ENCODE measurements at regions not wholly inside any gene's neighbourhood (a gene's known extent, or its start where the extent isn't known, plus 50 kb on each side); places are given as distances from the start of the nearest gene placed in this dataset.

GRCh38 chr15:94546808-94547207 lies 315.4 kb downstream of the MCTP2 start:
- TF ChIP-seq TAF1 (IDR thresholded peaks at IDR 0.05; ENCODE audit: borderline replicate concordance, insufficient read depth, low read length) (no peak), SIN3A (IDR thresholded peaks at IDR 0.05; ENCODE audit: borderline replicate concordance, insufficient read depth, low read length) (no peak), FOXP2 (optimal IDR thresholded peaks at IDR 0.05; ENCODE audit: borderline replicate concordance, extremely low read depth, extremely low read length, insufficient read depth) (no peak), POLR2AphosphoS5 (IDR thresholded peaks at IDR 0.05; ENCODE audit: low read depth, low read length) (no peak)
- TF ChIP-seq, protein P1, sequence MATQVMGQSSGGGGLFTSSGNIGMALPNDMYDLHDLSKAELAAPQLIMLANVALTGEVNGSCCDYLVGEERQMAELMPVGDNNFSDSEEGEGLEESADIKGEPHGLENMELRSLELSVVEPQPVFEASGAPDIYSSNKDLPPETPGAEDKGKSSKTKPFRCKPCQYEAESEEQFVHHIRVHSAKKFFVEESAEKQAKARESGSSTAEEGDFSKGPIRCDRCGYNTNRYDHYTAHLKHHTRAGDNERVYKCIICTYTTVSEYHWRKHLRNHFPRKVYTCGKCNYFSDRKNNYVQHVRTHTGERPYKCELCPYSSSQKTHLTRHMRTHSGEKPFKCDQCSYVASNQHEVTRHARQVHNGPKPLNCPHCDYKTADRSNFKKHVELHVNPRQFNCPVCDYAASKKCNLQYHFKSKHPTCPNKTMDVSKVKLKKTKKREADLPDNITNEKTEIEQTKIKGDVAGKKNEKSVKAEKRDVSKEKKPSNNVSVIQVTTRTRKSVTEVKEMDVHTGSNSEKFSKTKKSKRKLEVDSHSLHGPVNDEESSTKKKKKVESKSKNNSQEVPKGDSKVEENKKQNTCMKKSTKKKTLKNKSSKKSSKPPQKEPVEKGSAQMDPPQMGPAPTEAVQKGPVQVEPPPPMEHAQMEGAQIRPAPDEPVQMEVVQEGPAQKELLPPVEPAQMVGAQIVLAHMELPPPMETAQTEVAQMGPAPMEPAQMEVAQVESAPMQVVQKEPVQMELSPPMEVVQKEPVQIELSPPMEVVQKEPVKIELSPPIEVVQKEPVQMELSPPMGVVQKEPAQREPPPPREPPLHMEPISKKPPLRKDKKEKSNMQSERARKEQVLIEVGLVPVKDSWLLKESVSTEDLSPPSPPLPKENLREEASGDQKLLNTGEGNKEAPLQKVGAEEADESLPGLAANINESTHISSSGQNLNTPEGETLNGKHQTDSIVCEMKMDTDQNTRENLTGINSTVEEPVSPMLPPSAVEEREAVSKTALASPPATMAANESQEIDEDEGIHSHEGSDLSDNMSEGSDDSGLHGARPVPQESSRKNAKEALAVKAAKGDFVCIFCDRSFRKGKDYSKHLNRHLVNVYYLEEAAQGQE (IDR thresholded peaks at IDR 0.05; ENCODE audit: insufficient read depth in 1 of 2, low read depth in 2 of 2, low read length in 2 of 2), result no peak

DNA sequence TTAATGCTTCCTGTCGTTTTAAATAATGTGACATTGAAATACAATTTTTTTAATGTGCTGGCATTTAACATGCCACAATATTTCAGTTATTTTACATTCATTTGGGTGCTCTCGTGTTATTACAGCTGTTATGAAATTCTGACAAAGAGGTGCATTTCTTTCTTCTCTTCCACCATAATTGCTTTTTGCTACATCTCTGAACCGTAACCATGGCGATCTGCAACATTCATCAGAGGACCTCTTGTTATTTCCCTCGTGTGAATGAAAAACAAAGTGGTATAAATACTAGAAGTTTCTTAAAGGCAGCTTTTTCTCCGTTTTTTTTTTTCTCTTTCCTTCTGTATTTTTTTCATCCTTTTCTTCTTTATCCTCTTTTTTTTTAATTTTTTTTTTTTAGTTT lies 316.4 kb downstream of the MCTP2 start:
- TF ChIP-seq FOXP2 (optimal IDR thresholded peaks at IDR 0.05; ENCODE audit: borderline replicate concordance, extremely low read depth, extremely low read length, insufficient read depth) (no peak), SIN3A (IDR thresholded peaks at IDR 0.05; ENCODE audit: borderline replicate concordance, insufficient read depth, low read length) (no peak), POLR2AphosphoS5 (IDR thresholded peaks at IDR 0.05; ENCODE audit: low read depth, low read length) (no peak), TAF1 (IDR thresholded peaks at IDR 0.05; ENCODE audit: borderline replicate concordance, insufficient read depth, low read length) (no peak)
- TF ChIP-seq, protein P1 (IDR thresholded peaks at IDR 0.05; ENCODE audit: insufficient read depth in 1 of 2, low read depth in 2 of 2, low read length in 2 of 2), result no peak

DNA sequence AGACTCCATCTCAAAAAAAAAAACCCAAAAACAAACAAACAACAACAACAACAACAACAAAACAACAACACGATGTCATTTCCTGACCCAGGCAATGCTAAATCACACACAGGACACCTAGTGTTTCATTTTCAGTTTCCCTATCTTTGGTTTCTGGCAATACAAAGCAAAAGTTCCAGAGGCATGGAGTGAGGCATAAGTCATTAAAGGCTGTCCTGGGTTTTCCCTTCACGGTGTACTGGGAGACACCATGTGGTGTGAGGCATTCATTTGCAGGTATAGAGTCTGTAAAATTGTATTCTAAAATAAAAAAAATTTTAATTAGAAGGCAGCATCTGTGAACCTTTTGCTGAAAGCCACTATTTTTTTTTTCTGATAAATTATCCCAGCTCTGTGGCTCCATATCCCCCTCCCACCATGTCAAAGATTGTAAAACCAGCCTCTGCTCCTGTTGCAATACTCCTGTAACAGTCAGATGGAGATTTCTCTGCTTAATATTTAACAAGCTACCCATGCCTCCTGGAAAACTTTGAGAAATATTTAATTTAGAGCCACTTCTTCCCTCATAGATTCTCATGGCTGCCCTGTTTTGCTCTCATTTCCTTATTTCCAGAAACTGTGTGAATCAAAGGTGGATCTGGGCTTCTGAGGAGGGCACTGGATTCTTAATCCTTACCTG lies 324.6 kb downstream of the MCTP2 start:
- no peak for TF ChIP-seq POLR2AphosphoS5 (IDR thresholded peaks at IDR 0.05; ENCODE audit: low read depth, low read length)
- no peak for TF ChIP-seq SIN3A (IDR thresholded peaks at IDR 0.05; ENCODE audit: borderline replicate concordance, insufficient read depth, low read length)
- no peak for TF ChIP-seq TAF1 (IDR thresholded peaks at IDR 0.05; ENCODE audit: borderline replicate concordance, insufficient read depth, low read length)
- TF ChIP-seq, protein P1 (IDR thresholded peaks at IDR 0.05; ENCODE audit: insufficient read depth in 1 of 2, low read depth in 2 of 2, low read length in 2 of 2), result no peak
- TF ChIP-seq FOXP2 (optimal IDR thresholded peaks at IDR 0.05; ENCODE audit: borderline replicate concordance, extremely low read depth, extremely low read length, insufficient read depth), result no peak

GRCh38 chr15:94561036-94561689 lies 329.8 kb downstream of the MCTP2 start:
- TF ChIP-seq POLR2AphosphoS5 (IDR thresholded peaks at IDR 0.05; ENCODE audit: low read depth, low read length) (no peak), FOXP2 (optimal IDR thresholded peaks at IDR 0.05; ENCODE audit: borderline replicate concordance, extremely low read depth, extremely low read length, insufficient read depth) (no peak), SIN3A (IDR thresholded peaks at IDR 0.05; ENCODE audit: borderline replicate concordance, insufficient read depth, low read length) (no peak), TAF1 (IDR thresholded peaks at IDR 0.05; ENCODE audit: borderline replicate concordance, insufficient read depth, low read length) (no peak)
- TF ChIP-seq, protein P1 (IDR thresholded peaks at IDR 0.05; ENCODE audit: insufficient read depth in 1 of 2, low read depth in 2 of 2, low read length in 2 of 2), result no peak

Measured in PFSK-1 (cell line).